HG02981 (cell line): ENCODE measurements at regions not wholly inside any gene's neighbourhood (a gene's known extent, or its start where the extent isn't known, plus 50 kb on each side); places are given as distances from the start of the nearest gene placed in this dataset.
A peak's percentile ranks its signal among the peaks of the same experiment; 100 is the strongest.
"Not testable (repeated sequence)": the region's sequence is repeated elsewhere in the genome, so short reads cannot be mapped to it uniquely, and the experiment has no call there.

Experiments used
- ATAC-seq: cut with Tn5 transposase; IDR thresholded peaks from one replicate; pipeline ENCODE4 v1.9.1; 2021; ENCODE audit warnings: mild to moderate bottlenecking, moderate library complexity; ENCODE audit not compliant: unreplicated experiment

- ATAC-seq: no peak
These were observed 52.5 kb upstream of the VSTM5 start for GRCh38 chr11:93902921-93903320.

DNA sequence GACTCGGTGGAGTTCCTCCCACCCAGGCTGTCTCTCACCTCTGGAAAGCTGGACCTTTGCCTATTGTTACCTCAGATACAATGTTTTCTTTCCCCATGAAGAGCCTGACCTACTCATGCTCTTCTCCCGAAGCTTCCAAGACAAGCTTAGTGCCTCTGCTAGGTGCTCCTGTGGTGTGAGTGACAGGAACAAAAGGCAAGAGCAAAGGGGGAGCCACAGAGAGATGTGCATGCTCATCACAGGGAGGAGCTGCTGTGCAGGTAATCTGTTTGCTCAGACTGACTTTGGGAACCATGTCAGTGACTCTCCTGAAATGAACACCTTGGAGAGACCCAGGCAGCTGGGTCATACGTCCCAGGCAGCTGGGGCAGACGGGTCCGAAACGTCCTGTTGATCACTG lies 53.6 kb upstream of the VSTM5 start:
- no peak for ATAC-seq

DNA sequence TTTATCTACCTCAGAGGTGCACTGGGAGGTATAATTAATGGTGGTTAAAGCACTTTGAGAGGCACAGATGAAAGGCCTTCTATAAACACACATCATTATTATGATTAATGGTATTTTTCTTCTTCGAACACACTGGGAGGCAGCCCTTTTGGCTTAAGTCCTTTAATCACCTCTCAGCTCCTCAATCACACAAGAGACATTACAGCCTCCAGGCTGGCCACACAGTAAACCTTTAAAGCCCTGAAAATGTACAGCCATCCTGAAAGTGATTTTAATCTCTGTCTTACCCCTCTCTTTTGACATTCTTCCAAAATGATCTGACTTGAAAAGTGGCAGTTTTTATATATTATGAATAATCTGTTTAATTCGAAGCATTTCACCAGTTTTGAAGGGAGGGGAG lies 54.3 kb upstream of the VSTM5 start:
- no peak for ATAC-seq

DNA sequence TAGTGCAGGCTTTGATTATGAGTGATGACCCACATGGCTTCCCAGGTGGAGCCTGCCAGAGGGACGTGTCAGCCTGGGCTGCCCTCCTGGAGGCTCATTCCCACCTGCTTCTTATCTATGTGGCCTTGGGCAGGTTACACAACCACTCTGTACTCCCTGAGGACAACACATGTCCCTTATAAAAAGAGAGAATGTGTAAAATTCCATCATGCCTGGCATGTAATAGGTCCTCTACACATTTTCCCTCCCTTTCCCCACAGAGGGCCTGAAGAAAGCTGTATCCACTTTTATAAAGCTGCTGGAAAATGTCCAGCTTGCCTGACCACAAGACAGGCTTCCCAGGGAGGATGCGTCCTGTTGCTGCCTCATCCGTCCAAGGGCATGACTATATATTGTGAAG lies 55.0 kb upstream of the VSTM5 start:
- no peak for ATAC-seq

DNA sequence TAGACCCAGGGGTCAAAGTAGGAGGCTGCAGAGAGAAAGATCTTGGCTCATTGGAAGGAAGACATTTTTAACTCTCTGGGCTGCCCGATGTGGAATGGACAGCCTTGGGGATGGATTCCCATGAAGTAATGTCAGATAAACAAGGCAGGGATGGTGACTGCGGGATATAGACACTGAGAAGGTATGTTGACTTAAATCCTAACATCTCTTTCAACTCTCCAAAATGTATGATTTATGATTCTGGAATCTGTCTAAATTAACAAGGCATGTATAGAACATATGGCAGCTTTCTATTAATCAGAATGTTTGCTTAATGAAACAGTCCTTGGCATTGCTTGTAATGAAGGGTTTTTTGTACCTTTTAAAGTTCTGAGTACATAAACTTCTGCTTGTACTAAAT lies 56.1 kb upstream of the VSTM5 start:
- no peak for ATAC-seq

DNA sequence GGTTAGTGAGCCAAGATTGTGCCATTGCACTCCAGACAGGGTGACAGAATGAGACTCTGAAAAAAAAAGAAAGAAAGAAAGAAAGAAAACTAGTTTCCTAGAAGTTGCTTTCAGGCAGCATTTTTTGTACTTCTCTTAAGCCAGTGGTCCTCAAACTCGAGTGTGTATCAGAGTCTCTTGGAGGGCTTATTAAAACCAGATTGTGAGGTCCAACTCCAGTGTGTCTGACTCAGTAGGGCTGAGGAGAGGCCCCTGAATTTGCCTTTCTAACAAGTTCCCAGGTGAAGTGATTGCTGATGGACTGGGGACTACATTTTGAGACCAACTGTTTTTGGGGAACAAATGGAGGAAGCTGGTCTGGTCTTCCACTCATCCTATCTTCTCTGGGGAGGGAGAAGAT lies 57.5 kb upstream of the VSTM5 start:
- ATAC-seq: no peak

- no peak for ATAC-seq
These were observed 58.3 kb upstream of the VSTM5 start for GRCh38 chr11:93908689-93909088.

- ATAC-seq: no peak
These were observed 67.3 kb upstream of the VSTM5 start for GRCh38 chr11:93917673-93918072.

DNA sequence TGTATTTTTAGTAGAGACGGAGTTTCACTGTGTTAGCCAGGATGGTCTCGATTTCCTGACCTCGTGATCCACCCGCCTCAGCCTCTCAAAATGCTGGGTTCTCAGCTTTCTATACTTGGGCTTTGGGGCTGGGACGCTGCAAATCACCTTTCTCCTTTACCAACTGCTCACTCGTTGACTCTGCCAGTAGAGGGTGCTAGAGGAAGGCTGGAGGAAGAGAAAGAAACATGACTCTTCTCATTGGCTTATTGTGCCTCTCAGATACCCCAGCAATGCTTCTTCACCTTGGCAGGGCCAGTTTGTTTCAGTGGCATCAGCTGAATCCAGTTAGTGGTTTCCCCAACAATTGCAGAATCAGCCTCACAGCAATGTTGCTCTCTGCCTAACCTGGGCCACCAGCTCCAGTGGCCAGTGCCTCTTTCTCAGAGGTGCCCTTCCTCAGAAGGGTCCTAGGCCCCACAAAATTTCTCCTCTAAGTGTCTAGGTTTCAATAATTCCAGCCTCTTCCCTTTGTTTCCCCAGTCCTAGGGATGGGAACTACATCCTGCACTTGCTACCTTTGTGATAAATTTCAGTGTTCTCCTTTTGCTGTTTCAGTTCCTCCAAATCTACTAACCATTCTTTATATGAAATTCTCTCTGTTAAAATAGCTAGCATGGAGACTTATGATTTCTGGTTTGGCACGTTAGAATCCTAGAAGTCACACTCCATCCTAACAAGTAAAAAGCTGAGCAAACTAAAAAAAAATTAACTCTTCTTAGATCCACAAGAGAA lies 71.5 kb upstream of the VSTM5 start:
- peak; percentile 69 for ATAC-seq

- no peak for ATAC-seq
These were observed 72.4 kb upstream of the VSTM5 start for GRCh38 chr11:93922830-93923229.

DNA sequence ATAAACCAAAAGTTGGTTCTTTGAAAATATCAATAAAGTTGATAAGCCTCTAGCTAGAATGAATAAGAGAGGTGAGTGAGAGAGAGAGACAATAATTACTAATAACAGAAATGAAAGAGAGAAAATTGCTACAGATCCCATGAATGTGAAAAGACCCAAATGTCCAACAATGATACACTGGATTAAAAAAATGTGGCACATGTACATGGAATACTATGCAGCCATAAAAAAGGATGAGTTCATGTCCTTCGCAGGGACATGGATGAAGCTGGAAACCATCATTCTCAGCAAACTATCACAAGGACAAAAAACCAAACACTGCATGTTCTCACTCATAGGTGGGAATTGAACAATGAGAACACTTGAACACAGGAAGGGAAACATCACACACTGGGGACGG lies 75.7 kb upstream of the VSTM5 start:
- ATAC-seq: not testable (repeated sequence)

GRCh38 chr11:93929407-93929806 lies 79.0 kb upstream of the VSTM5 start:
- no peak for ATAC-seq

DNA sequence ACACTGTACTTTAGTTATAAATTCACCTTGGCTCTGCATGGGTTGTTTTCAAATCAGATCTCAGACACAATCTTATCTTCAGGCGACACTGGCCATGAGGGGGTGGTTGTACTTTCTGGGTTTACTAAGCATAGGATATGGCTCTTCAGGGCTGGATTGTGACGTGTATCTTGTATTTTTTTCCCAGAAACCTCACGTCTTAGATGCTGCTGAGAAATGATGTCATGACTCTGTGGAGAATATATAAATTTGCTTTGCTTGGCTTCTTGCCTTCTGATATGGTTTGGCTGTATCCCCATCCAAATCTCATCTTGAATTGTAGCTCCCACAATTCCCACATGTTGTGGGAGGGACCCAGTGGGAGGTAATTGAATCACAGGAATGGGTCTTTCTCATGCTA lies 82.8 kb upstream of the VSTM5 start:
- no peak for ATAC-seq

- no peak for ATAC-seq
These were observed 85.3 kb upstream of the HEPHL1 start for GRCh38 chr11:93935826-93936225.

GRCh38 chr11:93936460-93936859 lies 84.7 kb upstream of the HEPHL1 start:
- no peak for ATAC-seq

GRCh38 chr11:93939084-93939760 lies 81.9 kb upstream of the HEPHL1 start:
- ATAC-seq: no peak

DNA sequence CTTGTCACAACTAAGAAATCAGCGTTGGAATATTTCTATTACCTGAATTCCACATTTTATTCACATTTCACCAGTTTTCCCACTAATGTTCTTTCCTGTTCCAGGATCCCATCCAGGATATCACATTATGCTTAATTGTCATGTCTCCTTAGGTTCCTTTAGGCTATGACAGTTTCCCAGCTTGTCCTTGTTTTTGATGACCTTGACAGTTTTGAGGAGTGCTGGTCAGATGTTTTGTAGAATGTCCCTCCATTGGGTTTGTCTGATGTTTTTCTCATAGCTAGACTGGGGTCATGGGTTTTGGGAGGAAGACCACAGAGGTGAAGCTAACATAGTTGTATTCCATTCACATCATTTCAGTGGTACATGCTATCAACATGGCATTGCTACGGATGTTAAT lies 80.8 kb upstream of the HEPHL1 start:
- no peak for ATAC-seq

DNA sequence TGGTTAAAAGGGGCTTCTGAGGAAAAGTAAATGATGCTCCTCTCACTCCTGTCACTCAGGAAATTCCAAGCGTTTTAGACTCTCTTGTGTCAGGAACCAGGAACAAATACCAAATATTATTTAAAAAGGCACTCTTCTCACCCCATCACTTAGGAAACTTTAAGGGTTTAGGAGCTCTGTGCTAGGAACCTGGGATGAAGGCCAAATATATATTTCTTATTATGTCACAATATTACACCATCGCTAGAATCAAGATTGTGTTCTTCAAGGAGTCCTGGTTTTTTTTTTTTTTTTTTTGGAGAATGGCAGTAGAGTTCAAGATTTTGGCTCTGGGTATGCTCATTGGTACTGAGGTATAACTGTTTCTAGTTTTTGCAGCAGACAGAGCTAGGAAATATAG lies 79.0 kb upstream of the HEPHL1 start:
- no peak for ATAC-seq

DNA sequence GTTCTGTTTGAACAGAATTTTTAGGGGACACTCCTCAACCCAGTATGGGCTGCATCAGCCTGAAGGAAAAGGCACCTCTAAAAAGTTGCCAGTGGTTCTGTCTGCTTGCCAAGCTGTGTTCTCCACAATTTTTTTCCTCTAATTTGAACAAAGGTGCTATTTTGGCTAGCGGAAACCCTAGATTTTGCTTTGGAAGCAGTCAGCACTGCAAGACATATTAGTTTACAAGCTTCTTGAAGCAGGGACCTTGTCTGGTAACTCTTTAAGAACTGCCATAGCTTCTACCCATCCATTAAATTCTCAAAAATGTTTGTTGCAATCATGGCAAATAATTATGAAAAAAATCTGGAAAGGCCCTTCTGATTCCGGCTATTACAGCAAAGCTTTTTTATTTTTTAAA lies 75.6 kb upstream of the HEPHL1 start:
- ATAC-seq: no peak

- ATAC-seq: no peak
These were observed 68.9 kb upstream of the HEPHL1 start for GRCh38 chr11:93952082-93952780.

GRCh38 chr11:93957397-93957952 lies 63.7 kb upstream of the HEPHL1 start:
- no peak for ATAC-seq

DNA sequence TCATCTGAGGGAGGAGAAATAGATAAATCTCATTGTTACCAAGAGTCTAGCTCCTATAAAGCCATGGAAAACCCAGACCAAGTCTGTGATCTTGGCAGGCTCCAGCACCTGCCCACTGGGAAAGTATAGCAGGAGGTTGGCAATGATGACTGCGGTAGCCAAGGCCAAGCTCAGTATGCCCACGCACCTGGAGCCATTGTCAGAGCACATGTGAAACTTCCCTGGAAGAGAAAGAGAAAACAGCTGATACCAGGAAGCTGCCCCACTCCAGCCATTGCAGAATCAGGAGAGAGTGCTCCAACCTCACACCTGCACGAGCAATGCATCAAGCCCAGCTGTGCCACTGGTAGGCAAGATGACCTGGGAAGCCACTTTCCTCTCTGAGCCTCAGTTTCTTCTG lies 62.2 kb upstream of the HEPHL1 start:
- no peak for ATAC-seq
